ENCODE measurements at regions not wholly inside any gene's neighbourhood (a gene's known extent, or its start where the extent isn't known, plus 50 kb on each side); places are given as distances from the start of the nearest gene placed in this dataset.

GRCh38 chr6:4516206-4516605 lies 260.0 kb upstream of the CDYL start:
- in situ Hi-C loops (cut with HindIII; ENCODE audit: low sequenced_read_pairs), result no loop called here
- DNase-seq (ENCODE audit: low read depth, low spot score), result no peak
- no peak overlapping the region for H3K4me3 ChIP-seq (ENCODE audit: low read depth, low read length)
- TF ChIP-seq, protein P1, sequence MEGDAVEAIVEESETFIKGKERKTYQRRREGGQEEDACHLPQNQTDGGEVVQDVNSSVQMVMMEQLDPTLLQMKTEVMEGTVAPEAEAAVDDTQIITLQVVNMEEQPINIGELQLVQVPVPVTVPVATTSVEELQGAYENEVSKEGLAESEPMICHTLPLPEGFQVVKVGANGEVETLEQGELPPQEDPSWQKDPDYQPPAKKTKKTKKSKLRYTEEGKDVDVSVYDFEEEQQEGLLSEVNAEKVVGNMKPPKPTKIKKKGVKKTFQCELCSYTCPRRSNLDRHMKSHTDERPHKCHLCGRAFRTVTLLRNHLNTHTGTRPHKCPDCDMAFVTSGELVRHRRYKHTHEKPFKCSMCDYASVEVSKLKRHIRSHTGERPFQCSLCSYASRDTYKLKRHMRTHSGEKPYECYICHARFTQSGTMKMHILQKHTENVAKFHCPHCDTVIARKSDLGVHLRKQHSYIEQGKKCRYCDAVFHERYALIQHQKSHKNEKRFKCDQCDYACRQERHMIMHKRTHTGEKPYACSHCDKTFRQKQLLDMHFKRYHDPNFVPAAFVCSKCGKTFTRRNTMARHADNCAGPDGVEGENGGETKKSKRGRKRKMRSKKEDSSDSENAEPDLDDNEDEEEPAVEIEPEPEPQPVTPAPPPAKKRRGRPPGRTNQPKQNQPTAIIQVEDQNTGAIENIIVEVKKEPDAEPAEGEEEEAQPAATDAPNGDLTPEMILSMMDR (IDR thresholded peaks at IDR 0.05; ENCODE audit: low read depth, low read length), result no peak

DNA sequence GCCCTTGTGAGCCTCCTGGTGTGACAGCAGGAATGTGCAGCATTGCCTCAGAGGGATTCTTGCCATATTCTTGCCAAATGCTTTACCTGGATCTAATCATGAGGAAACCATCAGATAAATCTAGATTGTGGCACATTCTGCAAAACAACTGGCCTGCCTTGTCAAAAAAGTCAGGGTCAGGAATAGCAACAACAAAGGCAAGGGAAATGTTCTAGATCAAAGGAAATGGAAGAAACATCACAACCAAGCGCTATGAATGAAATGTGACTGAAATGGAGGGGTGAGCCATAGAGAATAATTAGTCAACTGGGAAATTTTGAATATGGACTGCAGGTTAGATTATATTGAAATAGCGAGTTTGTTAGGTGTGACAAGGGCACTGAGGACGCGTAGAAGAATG lies 262.6 kb upstream of the CDYL start:
- no peak for DNase-seq (ENCODE audit: low read depth, low spot score)
- H3K4me3 ChIP-seq (ENCODE audit: low read depth, low read length), result no peak overlapping the region
- TF ChIP-seq, protein P1 (IDR thresholded peaks at IDR 0.05; ENCODE audit: low read depth, low read length), result no peak
- in situ Hi-C loops (cut with HindIII; ENCODE audit: low sequenced_read_pairs), result no loop called here

DNA sequence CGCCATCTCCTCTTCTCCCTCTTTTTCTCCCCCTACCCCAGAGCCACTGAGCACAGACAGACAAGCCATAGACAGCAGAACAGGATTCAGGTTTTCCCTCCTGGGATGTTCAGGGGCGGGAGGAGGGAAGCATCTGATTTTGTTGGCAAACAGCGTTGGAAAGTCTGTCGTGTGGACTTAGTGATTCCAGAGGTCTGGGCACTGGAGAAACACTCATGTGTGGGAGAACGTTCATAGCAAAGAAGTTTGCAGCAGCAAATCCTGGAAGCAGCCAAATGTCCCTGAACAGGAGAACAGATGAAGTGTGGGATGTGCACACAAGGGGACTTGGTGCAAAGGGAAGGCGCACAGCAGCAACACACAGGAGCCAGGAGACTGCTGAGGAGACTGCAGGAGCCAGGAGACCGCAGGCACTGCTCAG lies 264.1 kb upstream of the CDYL start:
- in situ Hi-C loops (cut with HindIII; ENCODE audit: low sequenced_read_pairs), result no loop called here
- DNase-seq (ENCODE audit: low read depth, low spot score), result no peak
- TF ChIP-seq, protein P1 (IDR thresholded peaks at IDR 0.05; ENCODE audit: low read depth, low read length), result no peak
- H3K4me3 ChIP-seq (ENCODE audit: low read depth, low read length), result no peak overlapping the region

GRCh38 chr6:4511641-4512020 lies 264.6 kb upstream of the CDYL start:
- TF ChIP-seq, protein P1 (IDR thresholded peaks at IDR 0.05; ENCODE audit: low read depth, low read length), result no peak
- H3K4me3 ChIP-seq (ENCODE audit: low read depth, low read length), result no peak overlapping the region
- in situ Hi-C loops (cut with HindIII; ENCODE audit: low sequenced_read_pairs), result no loop called here
- DNase-seq (ENCODE audit: low read depth, low spot score), result no peak

DNA sequence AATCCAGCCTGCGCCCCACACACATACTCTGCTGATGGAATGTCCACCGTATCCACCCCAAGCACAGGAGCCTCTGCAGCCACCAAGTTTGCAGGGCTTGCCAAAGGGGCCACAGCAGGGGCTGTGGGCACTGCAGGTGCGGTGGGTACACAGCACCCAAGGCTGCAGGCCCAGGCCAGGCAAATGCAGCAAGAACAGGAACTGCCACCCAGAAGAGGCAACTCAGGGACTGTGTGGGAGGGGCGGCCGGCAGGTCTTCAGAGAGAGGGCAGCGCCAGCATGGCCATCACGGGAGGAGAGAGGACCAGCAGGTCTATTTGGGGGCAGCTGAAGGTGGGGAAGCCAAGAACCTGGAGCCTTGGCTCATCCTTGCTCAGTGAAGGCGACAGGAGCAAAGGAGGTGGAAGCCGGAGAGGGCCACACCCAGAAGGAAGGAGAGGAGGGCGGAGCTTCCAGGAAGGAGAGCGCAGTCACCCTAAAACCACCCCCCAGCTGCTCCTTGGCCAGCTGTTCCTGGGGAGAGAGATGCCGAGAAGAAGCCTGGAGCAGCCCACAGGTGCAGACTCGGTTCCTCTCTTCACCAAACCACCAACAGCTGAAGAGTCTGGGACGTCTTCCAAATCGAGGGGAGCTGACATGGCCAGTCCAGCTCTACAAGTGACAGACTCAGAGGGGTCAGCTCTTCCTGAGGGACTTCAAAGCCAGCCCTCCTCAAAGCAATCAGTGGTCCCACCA lies 265.1 kb upstream of the CDYL start:
- TF ChIP-seq, protein P1 (IDR thresholded peaks at IDR 0.05; ENCODE audit: low read depth, low read length), result no peak
- no peak overlapping the region for H3K4me3 ChIP-seq (ENCODE audit: low read depth, low read length)
- in situ Hi-C loops (cut with HindIII; ENCODE audit: low sequenced_read_pairs), result no loop called here
- DNase-seq (ENCODE audit: low read depth, low spot score), result no peak

GRCh38 chr6:4510317-4510716 lies 265.9 kb upstream of the CDYL start:
- TF ChIP-seq, protein P1 (IDR thresholded peaks at IDR 0.05; ENCODE audit: low read depth, low read length), result no peak
- in situ Hi-C loops (cut with HindIII; ENCODE audit: low sequenced_read_pairs), result no loop called here
- no peak overlapping the region for H3K4me3 ChIP-seq (ENCODE audit: low read depth, low read length)
- no peak for DNase-seq (ENCODE audit: low read depth, low spot score)
